Stimulated activated CD4-positive, alpha-beta T cell treated with anti-CD3 and anti-CD28 coated beads, Interleukin-4, amount 100 ng/mL, for 4 hours (primary cell): ENCODE measurements at regions not wholly inside any gene's neighbourhood (a gene's known extent, or its start where the extent isn't known, plus 50 kb on each side); places are given as distances from the start of the nearest gene placed in this dataset.

Source experiments
- DNase-seq, 2 experiments: peaks; one replicate each; pipeline ENCODE4 v3.0.0-alpha.2; 2020

GRCh38 chr1:87636198-87636892 is 307.7 kb downstream of the LMO4 start:
- no peak for DNase-seq

- no peak for DNase-seq
Measured at GRCh38 chr1:87638636-87639035, 310.0 kb downstream of the LMO4 start.

GRCh38 chr1:87641996-87642395 is 313.3 kb downstream of the LMO4 start:
- DNase-seq, result no peak

DNA sequence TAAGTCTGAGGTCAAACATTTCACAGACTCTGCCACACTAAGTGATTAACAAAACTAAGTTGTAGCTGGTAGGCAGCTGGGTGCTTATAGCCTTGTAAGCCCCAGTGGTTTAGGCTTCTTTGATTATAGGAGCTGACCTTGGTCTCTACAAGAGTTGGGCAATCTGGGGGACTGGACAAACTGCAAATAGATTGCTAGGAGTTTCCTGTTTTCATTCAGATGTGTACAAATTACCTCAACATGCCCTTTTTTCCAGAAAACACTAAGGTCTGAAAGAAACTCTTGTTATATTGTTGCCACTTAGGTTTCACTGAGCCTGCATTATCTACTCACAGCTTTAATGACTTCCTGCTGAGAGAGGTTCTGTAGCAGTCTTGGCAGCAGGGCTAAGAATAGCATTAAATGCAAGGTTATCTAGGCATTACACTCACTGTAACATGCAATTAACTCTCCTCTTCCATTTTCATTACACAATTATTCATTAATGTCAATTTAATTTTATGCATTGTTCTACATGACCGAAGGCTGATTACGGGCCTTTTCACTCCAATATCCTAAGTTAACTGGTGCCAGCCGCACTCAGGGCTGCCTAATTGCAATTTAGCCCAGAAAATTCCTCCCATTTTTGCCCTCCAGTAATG is 314.0 kb downstream of the LMO4 start:
- no peak for DNase-seq

- DNase-seq, result no peak
Measured at GRCh38 chr1:87644033-87644578, 315.4 kb downstream of the LMO4 start.

DNA sequence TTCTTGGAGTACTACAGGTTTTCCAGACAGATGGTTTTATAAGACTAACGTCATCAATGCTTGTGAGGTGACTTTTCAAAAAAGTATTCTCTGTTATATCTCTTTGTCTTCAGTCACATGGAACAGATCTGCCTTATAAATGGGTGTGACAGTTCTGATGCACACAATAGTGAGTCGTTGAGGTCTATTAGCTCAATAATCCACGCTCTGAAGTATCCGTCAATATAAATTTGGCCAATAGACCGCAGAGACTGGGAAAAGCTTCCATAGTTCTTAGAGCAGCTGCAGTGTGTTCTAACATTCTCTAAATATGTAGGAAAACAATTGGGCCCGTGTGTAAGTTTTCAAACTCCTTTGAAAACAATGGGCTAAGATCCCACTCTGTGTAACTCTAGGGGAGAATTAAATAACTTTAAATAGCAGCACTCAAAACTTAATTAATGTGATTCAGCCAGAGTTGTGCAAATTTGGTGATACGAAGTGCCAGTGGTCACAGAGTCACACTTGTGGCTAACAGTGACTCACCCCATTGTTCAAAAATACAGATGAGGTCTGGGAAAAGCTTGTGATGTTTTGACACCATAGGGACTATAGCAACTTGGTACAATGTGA is 316.0 kb downstream of the LMO4 start:
- DNase-seq, result no peak

- DNase-seq, result no peak
Measured at GRCh38 chr1:87647430-87648177, 318.9 kb downstream of the LMO4 start.

DNA sequence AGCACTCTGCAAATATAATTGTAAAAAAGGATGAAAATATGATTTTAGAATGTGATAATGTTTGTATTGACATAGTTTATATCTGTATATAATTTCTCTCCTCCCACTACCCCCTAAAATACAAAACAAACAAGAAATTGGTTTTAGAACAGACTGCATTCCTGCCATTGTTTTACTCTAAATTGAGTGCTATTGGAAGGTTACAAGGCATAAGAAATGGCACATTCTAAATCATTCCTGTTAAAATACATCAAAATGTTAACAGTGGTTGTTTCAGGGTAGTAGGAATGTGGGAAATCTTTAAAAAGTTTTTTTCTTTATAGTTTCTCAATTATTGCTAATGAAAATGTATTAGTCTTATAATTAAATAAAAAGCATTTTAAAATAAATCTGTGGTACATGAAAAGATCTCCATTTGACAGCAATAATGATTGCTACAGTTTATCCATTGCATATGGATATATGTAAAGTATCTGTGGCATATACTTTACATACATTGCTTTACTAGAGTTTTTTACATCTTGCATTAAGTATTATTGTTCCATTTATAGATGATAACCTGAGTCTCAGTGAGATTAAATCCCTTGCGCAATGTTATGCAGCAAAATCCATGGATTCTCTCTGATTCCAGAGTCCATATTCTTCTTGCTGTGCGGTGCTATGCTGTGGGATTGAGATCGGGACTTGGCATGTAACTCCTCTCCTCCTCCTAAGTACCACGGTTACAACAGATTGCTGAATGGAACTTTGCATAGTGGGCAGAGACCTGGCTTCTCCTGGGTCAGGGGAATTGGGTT is 319.8 kb downstream of the LMO4 start:
- no peak for DNase-seq

DNA sequence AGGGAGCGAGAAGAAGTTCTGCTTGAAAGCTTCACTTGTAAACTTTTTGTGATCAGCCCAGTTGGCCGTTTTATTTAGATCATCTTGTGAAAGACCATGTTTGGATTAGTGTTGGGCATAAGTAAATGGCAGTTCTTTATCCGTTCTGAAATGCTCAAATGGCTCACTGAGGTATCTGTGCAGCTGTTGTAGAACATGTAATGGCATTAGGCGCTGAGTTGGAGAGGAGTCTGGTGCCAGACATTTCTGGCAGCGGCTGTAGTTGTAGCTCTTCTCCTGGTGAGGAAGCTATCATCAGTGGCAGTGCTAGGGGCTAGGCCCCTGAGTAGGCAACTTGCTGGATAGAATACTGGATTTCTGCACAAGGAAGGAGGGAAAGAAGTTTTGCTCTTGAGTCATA is 321.6 kb downstream of the LMO4 start:
- no peak for DNase-seq

DNA sequence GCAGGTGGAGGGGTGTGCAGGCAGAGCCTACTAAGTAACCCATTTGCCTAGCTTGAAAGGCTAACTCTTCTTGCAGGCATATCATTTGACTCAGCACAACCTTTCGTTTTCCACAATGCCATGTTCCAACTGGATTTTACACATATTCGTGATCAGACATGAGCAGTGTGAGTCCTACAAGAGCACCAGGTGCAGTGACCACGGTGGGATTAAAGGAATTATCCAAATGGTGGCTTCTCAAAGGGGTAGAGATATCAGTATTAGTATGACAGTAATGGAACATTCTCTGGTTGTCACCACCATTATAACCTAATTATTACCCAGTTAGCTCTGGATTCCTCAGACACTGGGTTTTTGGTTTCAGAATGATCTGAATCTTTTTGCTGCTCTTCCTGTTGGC is 323.5 kb downstream of the LMO4 start:
- no peak for DNase-seq

- DNase-seq, result no peak
Measured at GRCh38 chr1:87665151-87665550, 336.5 kb downstream of the LMO4 start.

DNA sequence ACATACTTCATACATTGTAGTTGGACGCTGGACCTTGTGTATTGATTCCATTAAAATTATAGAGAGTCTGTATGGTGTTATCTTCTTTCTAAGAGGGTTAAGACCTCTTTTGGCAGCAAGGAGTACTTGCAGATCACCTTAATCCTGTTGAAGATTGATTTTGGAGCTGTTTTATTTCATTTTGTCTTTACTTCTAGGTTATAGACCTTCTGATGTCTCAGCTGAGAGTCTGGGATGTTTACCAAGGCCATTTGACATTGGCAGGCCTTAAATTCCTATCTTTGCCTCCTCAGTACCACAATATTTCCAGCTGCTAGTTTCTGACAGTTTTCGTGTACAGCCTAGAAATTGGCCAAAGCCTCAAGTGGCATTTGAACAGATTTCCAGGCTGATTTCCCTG is 338.0 kb downstream of the LMO4 start:
- DNase-seq, result no peak

GRCh38 chr1:87669674-87670073 is 341.0 kb downstream of the LMO4 start:
- no peak for DNase-seq

- no peak for DNase-seq
Measured at GRCh38 chr1:87673309-87673708, 344.6 kb downstream of the LMO4 start.

DNA sequence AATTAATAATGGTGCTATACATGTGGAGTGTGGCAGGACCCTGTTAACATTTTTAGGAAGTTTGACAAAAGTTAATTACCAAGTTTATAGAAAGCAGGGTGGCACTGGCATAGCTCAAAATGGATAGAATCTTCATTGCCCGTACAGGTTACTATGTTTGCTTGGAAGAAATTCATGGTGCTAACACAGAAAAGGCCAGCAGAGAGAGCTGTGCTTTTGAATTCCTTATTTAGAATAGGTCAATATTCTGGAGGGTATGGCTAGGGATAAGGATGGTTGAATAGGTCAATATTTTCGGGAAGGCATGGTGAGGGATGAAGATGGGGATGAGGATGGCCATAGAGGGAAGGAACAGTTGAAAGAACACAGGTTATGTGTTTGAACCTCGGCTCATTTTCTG is 345.1 kb downstream of the LMO4 start:
- DNase-seq, result no peak

DNA sequence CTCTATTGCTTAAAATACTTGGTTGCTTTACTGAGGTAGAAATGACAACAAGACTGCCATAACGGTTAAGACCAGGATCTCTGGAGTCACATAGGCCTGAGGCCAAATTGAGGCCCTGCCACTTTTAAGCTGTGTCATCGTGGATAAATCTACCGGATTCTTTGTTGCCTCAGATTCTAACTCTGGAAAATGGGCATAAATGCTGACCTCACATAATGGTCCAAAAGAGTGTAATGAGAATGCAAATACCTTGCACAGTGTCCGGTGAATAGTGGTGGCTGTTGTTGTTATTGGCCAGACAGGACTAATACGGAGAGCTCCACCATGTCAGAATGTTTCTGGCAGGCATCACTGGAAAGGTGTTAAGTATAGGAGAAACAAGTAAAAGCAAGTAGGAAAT is 346.1 kb downstream of the LMO4 start:
- no peak for DNase-seq

- no peak for DNase-seq
Measured at GRCh38 chr1:87678266-87678665, 349.6 kb downstream of the LMO4 start.

DNA sequence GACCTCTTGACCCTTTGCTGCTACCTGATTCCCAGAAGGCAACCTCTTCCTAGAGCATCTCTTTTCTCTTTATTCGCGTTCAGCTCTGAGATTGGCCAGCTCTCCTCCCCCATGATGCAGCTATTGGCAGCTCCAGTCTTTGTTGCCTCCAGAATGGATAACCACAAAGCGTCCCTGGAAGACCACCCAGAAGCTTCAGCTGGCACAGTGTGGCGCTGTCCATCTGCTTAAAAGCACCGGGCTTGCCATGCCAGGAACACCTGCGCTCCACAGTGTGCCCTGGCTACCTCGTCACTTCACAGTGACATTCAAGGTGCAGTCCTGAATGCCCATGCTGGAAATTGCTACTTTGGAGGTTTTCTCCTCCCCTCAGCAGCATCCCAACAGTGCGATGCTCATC is 353.9 kb downstream of the LMO4 start:
- DNase-seq, result no peak

- DNase-seq, result no peak
Measured at GRCh38 chr1:87683196-87683956, 354.7 kb downstream of the LMO4 start.

DNA sequence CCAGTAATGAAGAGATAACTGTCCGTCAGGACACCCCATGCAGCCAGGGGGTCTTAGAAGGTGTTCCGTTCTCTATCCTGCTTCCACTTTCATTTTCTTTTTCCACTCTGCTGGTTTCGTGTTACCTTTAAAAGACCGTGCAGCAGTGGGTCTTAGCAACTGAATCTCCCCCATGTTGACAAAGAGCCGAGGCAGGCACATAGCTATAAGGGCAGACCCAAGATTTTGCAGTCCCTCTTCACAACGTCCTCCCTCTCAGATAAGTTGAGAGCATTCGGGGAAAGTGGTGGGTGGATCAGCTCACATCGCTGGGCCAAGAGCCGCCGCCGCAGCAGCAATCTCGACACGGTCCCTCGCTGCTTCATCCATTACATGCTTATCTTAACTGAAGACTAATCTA is 355.5 kb downstream of the LMO4 start:
- no peak for DNase-seq

GRCh38 chr1:87684713-87685205 is 356.1 kb downstream of the LMO4 start:
- no peak for DNase-seq
